Caki2 (cell line): ENCODE measurements at regions not wholly inside any gene's neighbourhood (a gene's known extent, or its start where the extent isn't known, plus 50 kb on each side); places are given as distances from the start of the nearest gene placed in this dataset.
"Not testable (repeated sequence)": the region's sequence is repeated elsewhere in the genome, so short reads cannot be mapped to it uniquely, and the experiment has no call there.

ENCODE experiments used
- DNase-seq: peaks from one replicate; pipeline ENCODE4 v3.0.0-alpha.2; 2015; ENCODE audit warnings: low read depth
- in situ Hi-C: cut with HindIII; loops from 2 replicates; pipeline ENCODE4 v1.10.0; 2016; ENCODE audit warnings: low sequenced_read_pairs, low pct_unique_long_range_greater_than_20kb, mixed read lengths

GRCh38 chr10:90197766-90198165 is 496.4 kb downstream of the KIF20B start:
- in situ Hi-C loops = no loop called here
- no peak for DNase-seq

DNA sequence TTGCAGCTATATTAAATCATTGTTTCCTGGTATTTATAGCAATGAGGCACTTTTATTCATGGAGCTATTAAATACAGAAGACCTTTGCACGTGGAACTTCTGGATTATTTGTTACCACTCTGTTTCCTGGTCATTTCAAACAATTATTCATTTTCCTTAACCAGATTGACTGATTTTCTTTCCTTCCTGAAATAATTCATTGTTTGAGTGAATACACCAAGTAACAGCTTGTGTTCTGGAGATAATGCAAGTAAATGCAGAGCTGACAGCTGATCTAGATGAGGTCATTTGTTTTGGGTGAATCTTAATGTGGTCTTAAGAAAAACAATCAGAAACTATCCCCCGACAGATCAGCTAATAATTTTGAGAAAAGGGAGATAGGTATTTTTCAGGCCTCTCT is 497.7 kb downstream of the KIF20B start:
- no peak for DNase-seq
- in situ Hi-C loops = no loop called here

GRCh38 chr10:90199513-90199912 is 498.1 kb downstream of the KIF20B start:
- in situ Hi-C loops = no loop called here
- DNase-seq = no peak

DNA sequence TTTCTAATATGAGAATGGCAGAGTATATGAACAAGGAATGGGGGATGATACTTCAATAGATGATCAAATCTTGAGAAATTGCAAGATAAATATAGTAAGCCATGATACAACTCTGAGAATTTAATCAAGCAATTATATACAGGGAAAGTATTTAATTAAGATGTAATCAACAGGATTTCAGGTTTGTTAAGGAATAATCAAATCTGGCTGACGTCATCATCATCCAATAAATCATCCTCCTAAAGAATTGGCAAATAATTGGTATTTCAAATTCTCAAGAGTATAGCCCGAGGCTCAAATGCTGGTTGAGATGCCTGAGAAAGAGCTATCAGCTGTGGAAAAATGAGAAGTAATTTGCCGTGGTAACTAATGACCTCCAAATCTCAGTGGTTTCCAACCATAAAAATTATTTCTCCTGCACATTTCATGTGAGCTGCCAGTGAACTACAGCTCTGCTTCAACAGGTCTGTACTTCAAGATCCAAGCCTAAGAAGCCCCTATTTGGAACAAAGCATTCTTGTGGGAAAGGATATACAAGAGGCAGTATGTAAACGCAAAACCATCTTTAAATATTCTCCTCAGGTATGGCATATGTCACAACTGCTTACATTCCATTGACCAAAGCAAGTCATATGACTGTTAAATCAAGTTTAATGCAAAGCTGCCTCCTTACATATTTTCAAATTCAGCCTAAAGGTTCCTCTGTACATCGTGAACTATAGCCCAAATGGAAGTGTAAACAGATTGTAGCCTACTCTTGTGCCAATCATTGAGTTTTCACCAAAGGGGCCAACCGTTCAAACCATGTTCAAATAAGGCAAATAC is 503.0 kb downstream of the KIF20B start:
- no peak for DNase-seq
- in situ Hi-C loops = no loop called here

DNA sequence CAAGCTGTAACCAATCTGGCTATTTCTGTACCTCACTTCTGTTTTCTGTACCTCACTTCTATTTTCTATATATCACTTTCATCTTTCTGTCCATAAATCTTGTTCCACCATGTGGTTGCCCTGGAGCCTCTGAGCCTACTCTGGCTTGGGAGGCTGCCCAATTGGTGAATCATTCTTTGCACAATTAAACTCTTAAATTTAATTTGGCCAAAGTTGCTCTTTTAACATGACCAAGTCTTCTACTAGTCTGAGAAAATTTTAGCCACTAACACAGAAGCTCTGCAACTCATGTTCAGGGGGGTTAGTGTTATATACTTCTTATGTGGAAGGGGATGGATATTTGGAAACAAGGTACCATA is 503.5 kb downstream of the KIF20B start:
- no peak for DNase-seq
- in situ Hi-C loops = no loop called here

DNA sequence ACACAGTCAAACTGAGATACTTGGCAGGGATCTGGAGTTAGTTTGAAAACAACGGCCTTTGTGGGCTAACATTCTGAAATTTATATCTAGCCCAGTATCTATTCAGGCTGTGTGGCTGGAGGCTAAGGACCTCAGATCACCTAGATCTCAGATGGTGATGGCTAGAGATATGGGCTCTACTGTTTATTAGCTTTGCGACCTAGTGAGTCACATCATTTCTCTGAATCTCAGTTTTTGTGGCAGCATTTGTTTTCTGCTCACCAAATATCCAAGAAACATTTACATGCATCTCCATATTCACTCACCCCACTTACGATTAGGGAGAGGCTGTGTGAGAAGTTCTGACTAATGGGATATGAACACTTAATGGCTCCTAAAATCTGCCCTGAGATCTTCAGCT is 503.9 kb downstream of the KIF20B start:
- DNase-seq = no peak
- in situ Hi-C loops = no loop called here

DNA sequence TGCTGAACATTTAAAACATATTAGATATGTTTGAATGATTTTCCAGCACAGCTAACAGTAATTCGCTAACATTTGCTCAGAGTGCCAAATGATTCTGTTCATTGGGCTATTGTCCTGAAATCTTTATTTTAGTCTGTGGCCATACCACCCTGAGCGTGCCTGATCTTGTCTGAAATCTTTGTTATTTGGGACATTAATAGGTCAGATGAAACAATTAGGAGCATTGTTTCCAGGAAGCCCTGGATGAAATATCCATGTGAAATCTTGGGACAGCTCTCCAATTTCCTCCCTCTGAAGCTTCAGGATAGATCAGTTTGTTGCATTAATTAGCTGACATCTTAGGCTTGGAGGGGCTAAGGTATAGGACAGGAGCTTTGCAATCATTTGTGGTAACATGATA is 512.0 kb downstream of the KIF20B start:
- DNase-seq = no peak
- in situ Hi-C loops = no loop called here

DNA sequence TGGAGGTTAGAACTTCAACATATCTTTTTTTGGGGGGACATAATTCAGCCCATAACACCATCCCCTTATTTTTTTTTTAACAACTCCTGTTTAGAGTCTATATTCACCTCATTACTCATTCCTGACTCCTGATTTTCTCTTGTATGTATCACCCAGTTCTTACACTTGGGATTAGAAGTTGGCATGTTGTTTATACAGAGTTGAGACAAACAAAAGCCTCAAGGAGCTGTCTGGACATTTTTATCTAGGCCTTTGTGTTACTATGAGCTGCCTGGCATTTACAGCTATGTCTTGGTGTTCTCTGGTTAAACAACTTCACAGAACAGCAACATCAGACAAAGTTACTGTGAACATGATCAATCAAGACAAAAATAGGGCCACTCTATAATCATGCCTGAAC is 517.5 kb downstream of the KIF20B start:
- no peak for DNase-seq
- in situ Hi-C loops = no loop called here

- DNase-seq = peak; percentile 20
- in situ Hi-C loops = no loop called here
Observed at GRCh38 chr10:90222372-90222771, 521.0 kb downstream of the KIF20B start.

DNA sequence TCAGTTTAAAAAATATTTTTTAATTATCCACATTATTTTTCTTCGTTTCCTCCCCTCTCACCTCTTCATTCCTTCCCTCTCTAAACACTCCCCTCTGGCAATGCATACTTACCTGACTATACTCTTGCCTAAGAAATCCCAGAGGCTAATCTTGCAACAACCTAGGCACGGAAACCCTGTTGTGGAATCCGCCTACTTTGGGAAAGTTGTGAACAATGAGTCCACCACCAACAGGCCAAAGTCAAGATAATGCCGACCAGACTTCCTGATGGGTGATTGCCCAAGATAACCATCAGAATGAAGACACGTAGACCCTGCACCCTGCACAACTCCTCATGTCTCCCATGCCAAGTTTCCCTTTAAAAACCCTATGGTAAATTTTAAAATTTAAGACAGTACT is 521.5 kb downstream of the KIF20B start:
- no peak for DNase-seq
- in situ Hi-C loops = no loop called here

DNA sequence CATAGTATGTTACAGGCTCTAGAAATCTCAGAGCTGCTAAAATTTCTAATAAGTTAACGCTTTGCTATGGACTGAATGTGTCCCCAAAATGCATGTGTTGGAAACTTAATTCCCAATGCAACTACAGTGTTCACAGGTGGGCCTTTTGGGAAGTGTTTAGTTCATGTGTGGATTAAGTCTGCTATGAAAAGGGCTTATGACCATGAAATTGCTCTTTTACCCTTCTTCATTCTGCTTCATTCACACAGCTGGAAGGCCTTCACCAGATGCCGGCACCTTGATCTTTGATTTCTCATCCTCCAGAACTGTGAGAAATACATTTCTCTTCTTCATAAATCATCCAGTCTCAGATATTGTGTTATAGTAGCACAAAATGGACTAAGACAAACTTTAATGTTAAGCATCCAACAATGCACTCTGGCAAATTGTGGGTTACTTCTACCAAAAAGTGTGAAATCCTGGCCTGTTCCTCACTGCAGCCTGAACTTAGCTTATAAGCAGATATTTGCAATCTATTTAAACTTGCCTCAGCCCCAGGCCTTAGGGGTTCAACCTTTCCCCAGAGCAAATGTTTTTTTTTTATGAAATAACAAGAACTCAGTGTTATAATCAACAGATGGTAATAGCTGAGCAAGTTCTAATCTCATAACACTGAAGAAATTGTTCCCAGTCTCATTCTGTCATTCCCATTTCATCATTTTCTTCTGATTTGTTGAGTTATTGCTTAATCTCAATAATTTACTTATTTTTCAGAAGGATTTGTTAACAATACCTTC is 523.6 kb downstream of the KIF20B start:
- no peak for DNase-seq

GRCh38 chr10:90226517-90226916 is 525.1 kb downstream of the KIF20B start:
- DNase-seq = no peak
- in situ Hi-C loops = no loop called here

More for the DNA sequence above, 523.6 kb downstream of the KIF20B start:
- in situ Hi-C loops = no loop called here

DNA sequence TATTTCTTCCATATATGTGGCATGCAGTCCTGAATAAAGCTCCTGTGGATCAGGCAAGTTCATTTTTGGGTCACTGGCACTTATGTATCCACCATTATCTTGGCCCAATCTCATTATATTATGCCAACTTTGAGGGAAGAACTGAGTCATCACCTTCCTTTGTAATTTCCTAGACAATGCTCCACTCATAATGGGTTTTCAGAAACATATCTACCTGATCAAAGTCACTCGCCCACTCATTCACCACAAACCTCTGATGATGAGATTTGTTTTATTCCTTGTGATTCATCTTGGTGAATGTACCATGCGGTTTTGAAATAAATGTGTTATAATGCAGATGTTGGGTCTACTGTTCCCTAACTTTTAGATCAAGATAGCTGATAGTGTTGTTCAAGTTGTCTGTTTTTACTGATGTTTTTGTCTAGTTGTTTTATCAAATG is 525.8 kb downstream of the KIF20B start:
- in situ Hi-C loops = no loop called here
- peak; percentile 69 for DNase-seq

DNA sequence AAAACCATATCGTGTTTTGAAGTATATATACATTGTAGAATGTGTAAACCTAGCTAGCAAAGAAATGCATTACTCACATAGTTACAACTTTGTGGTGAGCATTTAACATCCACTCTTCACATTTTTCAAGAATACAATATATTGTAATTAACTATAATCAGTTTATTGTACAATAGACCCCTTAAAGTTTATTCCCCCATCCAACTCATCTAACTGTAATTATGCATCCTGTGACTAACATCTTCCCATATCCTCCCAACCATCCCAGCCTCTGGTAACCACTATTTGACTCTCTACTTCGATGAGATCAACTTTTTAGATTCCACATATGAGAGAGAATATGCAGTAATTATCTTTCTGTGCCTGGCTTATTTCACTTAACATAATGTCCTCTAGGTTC is 526.4 kb downstream of the KIF20B start:
- DNase-seq = no peak
- in situ Hi-C loops = no loop called here

GRCh38 chr10:90229486-90229885 is 528.1 kb downstream of the KIF20B start:
- no peak for DNase-seq
- in situ Hi-C loops = no loop called here

GRCh38 chr10:90233805-90234204 is 532.4 kb downstream of the KIF20B start:
- in situ Hi-C loops = not testable (repeated sequence)

GRCh38 chr10:90245623-90246022 is 544.2 kb downstream of the KIF20B start:
- in situ Hi-C loops = no loop called here
- no peak for DNase-seq

More at GRCh38 chr10:90233805-90234204, 532.4 kb downstream of the KIF20B start:
- DNase-seq = not testable (repeated sequence)

GRCh38 chr10:90250784-90251183 is 549.4 kb downstream of the KIF20B start:
- DNase-seq, in situ Hi-C loops: not testable (repeated sequence)

DNA sequence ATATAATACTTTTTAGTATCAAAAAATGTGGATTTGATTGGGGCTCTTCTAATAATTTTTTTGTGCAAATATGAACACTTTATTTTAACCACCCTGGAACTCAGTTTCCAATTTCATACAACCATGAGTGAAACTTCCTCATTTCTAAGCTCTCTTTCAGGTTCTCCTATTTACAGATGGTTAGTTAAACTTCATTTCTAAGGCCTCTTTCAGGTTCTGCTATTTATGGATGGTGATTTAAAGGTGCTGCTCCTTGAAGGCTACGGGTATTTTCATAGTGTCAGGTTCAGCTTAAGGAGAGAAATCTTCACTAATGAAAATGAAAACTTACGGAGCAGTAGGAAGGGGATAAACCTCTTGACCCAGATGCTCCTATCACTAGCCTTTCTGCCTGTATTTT is 568.3 kb downstream of the KIF20B start:
- in situ Hi-C loops = no loop called here
- no peak for DNase-seq
